ENCODE measurements at regions not wholly inside any gene's neighbourhood (a gene's known extent, or its start where the extent isn't known, plus 50 kb on each side); places are given as distances from the start of the nearest gene placed in this dataset.

DNA sequence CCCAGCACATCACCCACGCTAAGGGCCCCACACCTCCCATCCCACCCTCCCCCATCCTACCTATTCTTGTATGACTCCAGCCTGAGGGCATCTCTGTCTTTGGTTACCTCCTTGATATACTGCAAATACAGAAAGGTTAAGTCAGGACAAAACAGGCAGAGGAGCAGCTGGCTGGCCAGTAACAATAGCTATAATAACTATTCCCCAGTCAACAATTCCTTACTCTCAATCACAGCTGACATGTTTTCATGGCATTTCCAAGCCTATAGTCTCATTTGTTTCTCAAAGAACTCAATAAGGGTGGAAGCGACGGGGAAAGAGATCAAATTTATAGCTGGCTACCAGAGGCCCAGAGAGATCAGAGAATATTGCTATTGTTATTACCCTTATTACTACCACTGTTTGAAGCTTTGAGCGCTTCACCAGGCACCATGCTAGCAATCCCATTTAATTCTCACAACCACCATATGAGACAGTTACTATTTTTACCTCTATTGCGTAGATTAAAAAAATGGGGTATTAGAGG, 93.0 kb upstream of the C2CD4B start:
- H3K9ac ChIP-seq (ENCODE audit: low read length): no peak overlapping the region

DNA sequence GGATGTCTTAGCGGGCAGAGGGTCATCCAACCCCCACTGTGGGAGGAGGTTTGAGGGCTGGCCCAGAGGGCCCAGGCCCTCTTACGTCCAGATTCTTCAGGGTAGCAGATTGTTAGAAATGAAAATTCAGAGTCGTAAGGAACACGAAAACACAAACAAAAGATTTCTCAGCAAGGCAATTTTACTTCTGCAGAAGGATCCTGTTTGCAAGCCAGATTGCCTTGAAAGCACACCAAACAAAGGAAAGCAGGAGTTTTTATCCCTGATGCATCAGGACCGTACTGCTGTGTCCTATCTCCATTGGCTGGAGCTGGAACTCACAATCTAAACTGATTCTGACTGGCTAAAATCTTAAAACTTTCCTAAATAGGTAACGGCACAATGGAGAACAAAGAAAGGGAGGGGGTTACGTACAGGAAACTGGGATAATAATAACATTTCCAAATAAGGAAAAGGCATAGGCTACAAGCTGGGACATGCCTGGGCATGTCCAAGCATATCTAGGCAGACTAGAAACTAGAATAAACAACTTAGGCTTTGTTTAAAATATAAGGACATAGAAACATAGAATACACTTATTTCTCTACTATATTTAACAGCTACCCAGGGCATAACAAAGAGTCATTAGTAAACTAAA, 97.3 kb upstream of the C2CD4B start:
- DNase-seq (ENCODE audit: low read depth) (no peak), FAIRE-seq (no peak)
- Histone ChIP-seq H3K9ac (ENCODE audit: low read length) (no peak overlapping the region), H3K4me2 (ENCODE audit: low read length) (no peak overlapping the region), H3K9me3 (ENCODE audit: insufficient read depth, low read depth, low read length) (peaks cover 32% of the 10 kb centered on the region), H2AFZ (ENCODE audit: low read depth, low read length) (no peak overlapping the region), H3K36me3 (ENCODE audit: insufficient read depth, low read length) (no peaks in the 10 kb centered on the region), H3K4me1 (ENCODE audit: insufficient read depth, low read length) (no peaks in the 10 kb centered on the region), H3K27ac (ENCODE audit: low read depth, low read length) (no peak overlapping the region), H3K27me3 (ENCODE audit: insufficient read depth, low read length) (no peaks in the 10 kb centered on the region), H4K20me1 (ENCODE audit: insufficient read depth, low read length) (no peaks in the 10 kb centered on the region), H3K4me3 (ENCODE audit: insufficient read depth, low read depth, low read length) (no peak overlapping the region), H3K79me2 (ENCODE audit: insufficient read depth, low read length) (no peaks in the 10 kb centered on the region)
- TF ChIP-seq CTCF (IDR thresholded peaks at IDR 0.05; ENCODE audit: insufficient read depth, low read depth, low read length) (no peak), EZH2 (IDR thresholded peaks at IDR 0.05; ENCODE audit: insufficient read depth, low read length) (no peak)
- Mint-ChIP-seq H3K4me1 (ENCODE audit: low read depth, unreplicated experiment) (no peaks in the 10 kb centered on the region), H3K9me3 (ENCODE audit: unreplicated experiment) (peaks cover 75% of the 10 kb centered on the region), H3K36me3 (ENCODE audit: low read depth, unreplicated experiment) (peaks cover 8% of the 10 kb centered on the region), H3K27me3 (ENCODE audit: low read depth, unreplicated experiment) (no peaks in the 10 kb centered on the region), H3K4me3 (ENCODE audit: unreplicated experiment) (no peak overlapping the region), H3K27ac (ENCODE audit: unreplicated experiment) (peak overlapping the region; percentile 34)

More for the DNA sequence above, 93.0 kb upstream of the C2CD4B start:
- H3K4me3 Mint-ChIP-seq (ENCODE audit: unreplicated experiment): no peak overlapping the region
- H3K9me3 Mint-ChIP-seq (ENCODE audit: unreplicated experiment): peaks cover 47% of the 10 kb centered on the region
- H3K36me3 Mint-ChIP-seq (ENCODE audit: low read depth, unreplicated experiment): peaks cover 8% of the 10 kb centered on the region
- Histone ChIP-seq H3K4me1 (ENCODE audit: insufficient read depth, low read length) (no peaks in the 10 kb centered on the region), H3K9me3 (ENCODE audit: insufficient read depth, low read depth, low read length) (peaks cover 23% of the 10 kb centered on the region), H3K36me3 (ENCODE audit: insufficient read depth, low read length) (no peaks in the 10 kb centered on the region), H3K27me3 (ENCODE audit: insufficient read depth, low read length) (peaks cover 8% of the 10 kb centered on the region), H4K20me1 (ENCODE audit: insufficient read depth, low read length) (no peaks in the 10 kb centered on the region), H3K4me2 (ENCODE audit: low read length) (no peak overlapping the region), H3K79me2 (ENCODE audit: insufficient read depth, low read length) (no peaks in the 10 kb centered on the region), H3K4me3 (ENCODE audit: insufficient read depth, low read depth, low read length) (no peak overlapping the region), H3K27ac (ENCODE audit: low read depth, low read length) (no peak overlapping the region), H2AFZ (ENCODE audit: low read depth, low read length) (no peak overlapping the region)
- no peak overlapping the region for H3K27ac Mint-ChIP-seq (ENCODE audit: unreplicated experiment)
- DNase-seq (ENCODE audit: low read depth) (no peak), FAIRE-seq (no peak)
- no peaks in the 10 kb centered on the region for H3K4me1 Mint-ChIP-seq (ENCODE audit: low read depth, unreplicated experiment)
- TF ChIP-seq EZH2 (IDR thresholded peaks at IDR 0.05; ENCODE audit: insufficient read depth, low read length): no peak
- no peak for TF ChIP-seq CTCF (IDR thresholded peaks at IDR 0.05; ENCODE audit: insufficient read depth, low read depth, low read length)
- peaks cover 25% of the 10 kb centered on the region for H3K27me3 Mint-ChIP-seq (ENCODE audit: low read depth, unreplicated experiment)

GRCh38 chr15:62264196-62264595, 99.1 kb upstream of the C2CD4B start:
- Mint-ChIP-seq H3K36me3 (ENCODE audit: low read depth, unreplicated experiment) (peaks cover 6% of the 10 kb centered on the region), H3K27me3 (ENCODE audit: low read depth, unreplicated experiment) (no peaks in the 10 kb centered on the region), H3K4me1 (ENCODE audit: low read depth, unreplicated experiment) (no peaks in the 10 kb centered on the region), H3K4me3 (ENCODE audit: unreplicated experiment) (no peak overlapping the region), H3K27ac (ENCODE audit: unreplicated experiment) (no peak overlapping the region), H3K9me3 (ENCODE audit: unreplicated experiment) (peaks cover 82% of the 10 kb centered on the region)
- Histone ChIP-seq H3K27ac (ENCODE audit: low read depth, low read length) (no peak overlapping the region), H3K9me3 (ENCODE audit: insufficient read depth, low read depth, low read length) (peaks cover 35% of the 10 kb centered on the region), H3K27me3 (ENCODE audit: insufficient read depth, low read length) (no peaks in the 10 kb centered on the region), H4K20me1 (ENCODE audit: insufficient read depth, low read length) (no peaks in the 10 kb centered on the region), H3K4me1 (ENCODE audit: insufficient read depth, low read length) (no peaks in the 10 kb centered on the region), H3K9ac (ENCODE audit: low read length) (no peak overlapping the region), H3K4me3 (ENCODE audit: insufficient read depth, low read depth, low read length) (no peak overlapping the region), H2AFZ (ENCODE audit: low read depth, low read length) (no peak overlapping the region), H3K4me2 (ENCODE audit: low read length) (no peak overlapping the region), H3K36me3 (ENCODE audit: insufficient read depth, low read length) (no peaks in the 10 kb centered on the region), H3K79me2 (ENCODE audit: insufficient read depth, low read length) (no peaks in the 10 kb centered on the region)
- TF ChIP-seq CTCF (IDR thresholded peaks at IDR 0.05; ENCODE audit: insufficient read depth, low read depth, low read length) (no peak), EZH2 (IDR thresholded peaks at IDR 0.05; ENCODE audit: insufficient read depth, low read length) (no peak)
- no peak for FAIRE-seq
- DNase-seq (ENCODE audit: low read depth): no peak
